ENCODE measurements at regions not wholly inside any gene's neighbourhood (a gene's known extent, or its start where the extent isn't known, plus 50 kb on each side); places are given as distances from the start of the nearest gene placed in this dataset.

DNA sequence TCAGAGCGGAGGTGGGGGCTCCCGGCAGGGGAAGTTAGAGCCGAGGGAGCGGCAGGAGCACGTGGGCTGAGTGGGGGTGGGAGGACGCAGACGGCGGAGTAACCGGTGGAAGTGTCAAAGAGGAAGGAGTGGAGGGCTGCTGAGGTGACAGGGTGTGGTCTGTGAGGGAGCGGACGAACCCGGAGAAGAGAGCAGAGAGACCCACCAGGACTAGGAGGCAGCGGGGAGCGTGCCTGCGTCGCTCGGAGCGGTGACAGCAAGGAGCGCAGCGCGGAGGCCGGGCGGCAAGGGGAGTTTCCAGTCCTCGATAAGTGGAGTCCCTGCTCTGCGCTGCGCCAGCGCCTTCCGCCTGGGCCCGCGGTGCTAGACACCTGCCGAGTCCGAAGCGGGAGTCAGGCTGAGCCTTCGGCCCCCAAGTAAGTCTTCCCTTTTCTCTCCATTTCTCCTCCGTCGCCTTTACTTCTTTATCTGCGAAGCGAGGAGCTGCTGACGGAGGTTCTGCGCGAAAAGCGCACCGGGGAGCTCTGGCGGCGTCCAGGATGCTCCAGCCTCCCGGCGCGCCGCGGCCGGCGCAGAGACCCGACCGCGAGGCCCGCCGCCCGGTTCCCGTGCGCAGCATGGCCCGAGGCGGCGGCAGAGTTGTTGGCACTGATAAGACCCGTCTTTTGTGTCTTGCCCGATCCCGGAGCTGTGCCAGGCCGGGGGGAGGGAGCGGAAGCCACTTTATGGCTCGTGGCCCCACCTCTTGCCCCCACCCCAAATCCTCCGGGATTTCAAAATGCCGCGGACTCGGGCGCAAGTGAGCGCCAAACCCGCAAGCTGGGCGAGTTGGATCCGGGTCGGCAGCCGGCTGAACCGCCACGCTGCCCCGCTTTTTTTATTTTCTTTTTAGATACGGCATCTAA lies 533.0 kb upstream of the SEMA6D start:
- TF ChIP-seq GATA2 (IDR thresholded peaks at IDR 0.05; ENCODE audit: low read depth, low read length): peak; percentile 74; the same call in 1 of the 2 replicates
- TF ChIP-seq GATA3 (IDR thresholded peaks at IDR 0.05; ENCODE audit: low read depth, low read length): no peak
